Activated CD8-positive, alpha-beta memory T cell treated with anti-CD3 and anti-CD28 coated beads for 1 hour (primary cell): ENCODE measurements at regions not wholly inside any gene's neighbourhood (a gene's known extent, or its start where the extent isn't known, plus 50 kb on each side); places are given as distances from the start of the nearest gene placed in this dataset.

Experiments used
- DNase-seq, 2 donors: peaks; one replicate each; pipeline ENCODE4 v3.0.0-alpha.2; 2020; ENCODE audit warnings: low read depth in 1 of 2; ENCODE audit errors: extremely low read depth in 1 of 2

- DNase-seq, result no peak
Measured at GRCh38 chr9:8262625-8263622, 463.3 kb upstream of the DMAC1 start.

- no peak for DNase-seq
Measured at GRCh38 chr9:8261737-8262136, 462.2 kb upstream of the DMAC1 start.

- DNase-seq, result no peak
Measured at GRCh38 chr9:8259028-8259427, 459.4 kb upstream of the DMAC1 start.

GRCh38 chr9:8256880-8257279 is 457.3 kb upstream of the DMAC1 start:
- no peak for DNase-seq

- no peak for DNase-seq
Measured at GRCh38 chr9:8255850-8256249, 456.3 kb upstream of the DMAC1 start.

- DNase-seq, result no peak
Measured at GRCh38 chr9:8254541-8254940, 455.0 kb upstream of the DMAC1 start.

- DNase-seq, result no peak
Measured at GRCh38 chr9:8252445-8252844, 452.9 kb upstream of the DMAC1 start.

DNA sequence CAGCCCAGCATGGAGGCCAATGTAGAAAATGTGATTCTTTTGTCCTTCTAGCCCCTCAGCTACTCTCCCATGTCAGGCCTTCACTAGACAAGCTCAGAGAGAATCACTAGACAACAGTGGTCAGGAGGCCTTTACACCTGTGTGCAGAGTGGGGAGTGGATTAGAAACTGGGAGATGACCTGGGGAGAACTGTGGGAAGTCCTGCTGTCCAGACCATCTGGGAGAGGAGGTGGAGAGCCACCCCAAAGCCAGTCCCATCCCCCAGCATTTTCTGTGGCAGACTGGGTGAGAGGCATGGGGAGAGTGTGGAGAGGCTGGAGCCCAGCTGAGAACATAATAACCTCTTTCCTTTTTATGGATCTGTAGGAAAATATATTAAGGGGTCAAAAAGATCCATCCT is 452.0 kb upstream of the DMAC1 start:
- DNase-seq, result no peak

GRCh38 chr9:8244505-8245092 is 445.0 kb upstream of the DMAC1 start:
- no peak for DNase-seq

DNA sequence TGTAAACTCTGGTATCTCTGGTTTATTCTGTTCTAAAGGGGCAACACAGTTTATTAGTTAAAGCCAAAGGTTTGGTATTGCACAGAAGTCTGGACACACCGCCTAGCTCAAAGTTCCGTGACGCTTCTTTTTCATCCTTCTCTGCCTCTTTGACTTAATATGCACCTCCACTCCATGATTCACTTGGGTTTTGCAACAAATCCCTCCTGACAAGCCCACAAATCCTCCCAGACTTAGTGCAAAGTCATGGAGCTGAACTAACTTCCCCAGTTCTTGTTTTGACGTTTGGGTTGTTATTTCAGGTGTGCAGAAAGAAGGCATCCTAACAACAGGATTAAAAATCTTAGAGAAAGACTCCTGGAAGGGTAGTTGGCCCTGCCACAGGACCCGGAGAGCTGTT is 441.6 kb upstream of the DMAC1 start:
- DNase-seq, result no peak

GRCh38 chr9:8237096-8237495 is 437.5 kb upstream of the DMAC1 start:
- DNase-seq, result no peak

- DNase-seq, result no peak
Measured at GRCh38 chr9:8235489-8235888, 435.9 kb upstream of the DMAC1 start.

- DNase-seq, result no peak
Measured at GRCh38 chr9:8234316-8234715, 434.7 kb upstream of the DMAC1 start.

DNA sequence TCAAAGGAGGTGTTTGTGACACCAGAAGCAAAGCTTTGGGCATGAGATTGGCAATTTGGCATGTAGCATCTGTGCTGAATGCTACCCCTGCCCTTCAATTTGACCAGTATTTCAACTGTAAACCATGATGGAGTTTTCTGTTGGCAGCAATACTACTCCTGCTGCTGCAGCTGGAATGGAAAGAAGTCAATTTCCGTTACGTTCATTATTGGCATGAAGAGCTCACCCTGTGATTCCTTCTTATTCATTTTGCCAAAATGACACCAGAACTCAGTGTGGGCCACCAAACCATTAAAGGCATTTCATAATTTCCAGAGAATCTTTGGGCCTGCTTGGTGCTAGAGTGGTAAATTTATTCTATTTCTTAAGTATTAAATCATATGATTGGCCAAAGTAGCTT is 433.1 kb upstream of the DMAC1 start:
- no peak for DNase-seq

DNA sequence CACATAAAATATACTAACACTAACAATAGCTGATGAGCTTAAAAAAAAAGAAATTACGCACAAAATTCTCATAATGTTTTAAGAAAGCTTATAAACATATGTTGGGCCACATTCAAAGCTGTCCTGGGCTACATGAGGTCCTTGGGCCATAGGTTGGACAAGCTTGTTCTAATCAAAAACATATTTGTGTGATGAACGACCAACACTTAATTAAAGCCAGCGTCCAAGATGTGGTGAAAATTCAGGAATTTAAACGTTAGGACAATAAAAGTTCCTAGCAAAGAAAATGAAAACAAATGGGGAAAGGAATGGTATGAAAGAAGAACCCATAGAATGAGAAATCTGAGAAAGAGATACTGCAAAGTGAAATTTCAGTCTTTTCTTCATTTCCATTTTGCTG is 429.6 kb upstream of the DMAC1 start:
- DNase-seq, result no peak

DNA sequence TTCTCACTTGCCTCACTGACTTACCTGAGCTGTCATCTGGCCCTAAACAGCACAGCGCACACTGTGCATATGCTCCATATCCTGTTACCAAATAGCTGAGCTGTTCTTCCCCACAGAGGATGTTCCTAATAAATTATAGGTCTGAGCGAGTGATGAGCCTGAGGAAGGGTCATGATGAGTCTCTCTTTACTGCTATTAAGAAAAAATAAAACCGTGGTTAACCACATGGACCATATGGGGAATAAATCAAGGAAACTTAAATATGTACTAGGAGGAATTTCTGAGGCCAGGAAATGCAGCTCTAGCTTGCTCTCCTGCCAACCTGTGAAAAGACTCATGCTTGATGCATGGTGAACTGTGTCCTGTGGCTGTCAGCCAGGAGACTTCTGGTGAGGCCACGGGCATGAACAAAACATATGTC is 424.8 kb upstream of the DMAC1 start:
- no peak for DNase-seq

- DNase-seq, result no peak
Measured at GRCh38 chr9:8223861-8224260, 424.3 kb upstream of the DMAC1 start.

DNA sequence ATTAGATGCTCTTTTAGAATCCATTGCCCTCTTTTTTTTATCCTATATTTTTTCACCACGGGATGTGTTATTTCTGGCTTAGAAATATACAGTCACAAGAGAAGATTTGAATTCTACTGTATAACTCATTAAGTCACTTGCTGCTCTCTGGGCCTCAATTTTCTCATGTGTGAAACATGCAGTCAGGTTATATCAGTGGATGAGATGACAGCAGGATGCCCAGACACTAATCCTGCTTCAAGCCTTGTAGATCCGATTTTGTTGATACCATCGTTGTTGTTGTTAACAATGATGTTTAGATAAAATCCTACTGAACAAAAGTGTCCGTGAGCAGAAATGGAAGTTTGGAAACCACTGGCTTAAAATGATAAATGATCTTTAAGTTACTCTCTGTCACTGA is 421.9 kb upstream of the DMAC1 start:
- DNase-seq, result no peak

GRCh38 chr9:8208465-8208864 is 408.9 kb upstream of the DMAC1 start:
- DNase-seq, result no peak

DNA sequence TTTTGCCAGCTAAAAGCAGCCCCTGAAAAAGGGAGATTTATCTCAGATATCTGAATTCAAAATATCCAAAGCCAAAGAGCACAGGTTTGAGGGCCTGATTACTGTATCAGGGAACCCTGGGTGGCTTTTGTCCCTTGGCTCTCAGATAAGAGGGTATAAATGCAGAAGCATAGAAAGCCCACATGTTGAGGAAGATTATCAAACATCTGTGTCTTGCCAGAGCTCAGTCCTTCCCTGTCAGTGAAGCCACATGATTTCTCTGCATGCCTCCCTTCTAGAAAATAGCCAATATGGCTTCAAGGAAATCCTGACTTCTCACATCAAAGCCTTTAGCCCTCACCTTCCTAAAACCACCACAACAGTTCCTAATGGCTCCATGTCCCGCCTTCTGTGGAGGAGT is 408.0 kb upstream of the DMAC1 start:
- DNase-seq, result no peak

DNA sequence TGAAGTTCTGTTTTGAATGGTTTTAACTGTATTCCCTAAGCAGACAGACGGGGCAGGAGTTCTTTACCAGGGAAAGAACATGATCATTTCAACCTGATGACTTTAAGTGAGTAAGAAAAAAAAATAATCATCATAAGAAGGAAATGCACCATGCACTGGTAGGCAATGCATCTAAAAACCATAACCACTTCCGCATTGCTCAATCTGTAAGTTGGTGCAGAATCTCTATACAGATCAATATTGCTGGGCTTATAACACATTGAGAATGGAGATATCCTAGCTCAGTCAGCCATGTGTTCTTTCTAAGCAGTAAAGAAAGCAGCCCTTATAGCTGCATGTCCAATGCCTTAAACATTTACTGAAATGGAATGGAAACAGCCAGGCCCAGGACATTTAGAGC is 407.1 kb upstream of the DMAC1 start:
- no peak for DNase-seq

- DNase-seq, result no peak
Measured at GRCh38 chr9:8205576-8205975, 406.0 kb upstream of the DMAC1 start.
